ENCODE measurements at regions not wholly inside any gene's neighbourhood (a gene's known extent, or its start where the extent isn't known, plus 50 kb on each side); places are given as distances from the start of the nearest gene placed in this dataset.

- no peak for DNase-seq (ENCODE audit: low read depth)
Observed at GRCh38 chrX:7789200-7789599, 53.8 kb upstream of the VCX start.

- no peak for DNase-seq (ENCODE audit: low read depth)
Observed at GRCh38 chrX:7788334-7788733, 54.6 kb upstream of the VCX start.

GRCh38 chrX:7787714-7788113 lies 55.3 kb upstream of the VCX start:
- no peak for DNase-seq (ENCODE audit: low read depth)

GRCh38 chrX:7784580-7784979 lies 58.4 kb upstream of the VCX start:
- no peak for DNase-seq (ENCODE audit: low read depth)

GRCh38 chrX:7779644-7780043 lies 63.3 kb upstream of the VCX start:
- DNase-seq (ENCODE audit: low read depth): no peak

- DNase-seq (ENCODE audit: low read depth): no peak
Observed at GRCh38 chrX:7775987-7776386, 67.0 kb upstream of the VCX start.

GRCh38 chrX:7771788-7772438 lies 71.1 kb upstream of the VCX start:
- DNase-seq (ENCODE audit: low read depth): no peak

- DNase-seq (ENCODE audit: low read depth): no peak
Observed at GRCh38 chrX:7759830-7760229, 83.1 kb upstream of the VCX start.

GRCh38 chrX:7746856-7747255 lies 96.1 kb upstream of the VCX start:
- no peak for DNase-seq (ENCODE audit: low read depth)

GRCh38 chrX:7730071-7730470 lies 112.9 kb upstream of the VCX start:
- DNase-seq (ENCODE audit: low read depth): no peak

- no peak for DNase-seq (ENCODE audit: low read depth)
Observed at GRCh38 chrX:7720519-7720918, 122.5 kb upstream of the VCX start.

GRCh38 chrX:7714351-7714750 lies 128.6 kb upstream of the VCX start:
- DNase-seq (ENCODE audit: low read depth): no peak

- DNase-seq (ENCODE audit: low read depth): no peak
Observed at GRCh38 chrX:7711167-7711566, 131.8 kb upstream of the VCX start.

GRCh38 chrX:7709845-7710244 lies 133.1 kb upstream of the VCX start:
- DNase-seq (ENCODE audit: low read depth): no peak

GRCh38 chrX:7706032-7706431 lies 136.9 kb upstream of the VCX start:
- DNase-seq (ENCODE audit: low read depth): no peak

- DNase-seq (ENCODE audit: low read depth): no peak
Observed at GRCh38 chrX:7704205-7704604, 138.8 kb upstream of the VCX start.

GRCh38 chrX:7698248-7698647 lies 144.7 kb upstream of the VCX start:
- no peak for DNase-seq (ENCODE audit: low read depth)

GRCh38 chrX:7690842-7691241 lies 152.1 kb upstream of the VCX start:
- no peak for DNase-seq (ENCODE audit: low read depth)

- no peak for DNase-seq (ENCODE audit: low read depth)
Observed at GRCh38 chrX:7689791-7690412, 153.1 kb upstream of the VCX start.

GRCh38 chrX:7680181-7680580 lies 162.8 kb upstream of the VCX start:
- no peak for DNase-seq (ENCODE audit: low read depth)

- no peak for DNase-seq (ENCODE audit: low read depth)
Observed at GRCh38 chrX:7654316-7654715, 188.7 kb upstream of the VCX start.

GRCh38 chrX:7647831-7648230 lies 195.1 kb upstream of the VCX start:
- no peak for DNase-seq (ENCODE audit: low read depth)

- DNase-seq (ENCODE audit: low read depth): no peak
Observed at GRCh38 chrX:7641141-7641540, 201.8 kb upstream of the VCX start.

GRCh38 chrX:7640392-7640791 lies 202.6 kb upstream of the VCX start:
- DNase-seq (ENCODE audit: low read depth): no peak

Measured in LHCN-M2 (cell line).